ENCODE measurements at regions not wholly inside any gene's neighbourhood (a gene's known extent, or its start where the extent isn't known, plus 50 kb on each side); places are given as distances from the start of the nearest gene placed in this dataset.

GRCh38 chr4:11878241-11878640, 449.5 kb upstream of the HS3ST1 start:
- Histone ChIP-seq H3K4me2 (ENCODE audit: low read length) (no peak overlapping the region), H3K27me3 (ENCODE audit: insufficient read depth, low read length) (no peaks in the 10 kb centered on the region), H3K4me3 (replicated peaks in 1 of 2; ENCODE audit: low read depth in 1 of 2, low read length in 2 of 2) (no peak overlapping the region), H4K20me1 (ENCODE audit: insufficient read depth) (no peaks in the 10 kb centered on the region), H3K4me1 (ENCODE audit: control insufficient read depth in 1 of 2, insufficient read depth in 2 of 2, low read length in 2 of 2) (no peaks in the 10 kb centered on the region), H3K9me2 (ENCODE audit: insufficient read depth) (0 out of 2 replicates have a peak, but pooled peaks cover under 1% of the 10 kb centered on the region), H2AFZ (ENCODE audit: low read depth, low read length, poor library complexity, severe bottlenecking) (no peak overlapping the region), H3K9ac (ENCODE audit: low read length) (no peak overlapping the region), H3K27ac (ENCODE audit: low read depth, low read length) (no peak overlapping the region), H3K79me2 (ENCODE audit: insufficient read depth, low read length) (no peaks in the 10 kb centered on the region), H3K9me3 (ENCODE audit: control insufficient read depth in 1 of 2, insufficient read depth in 1 of 2, low read depth in 1 of 2, low read length in 2 of 2) (no peaks in the 10 kb centered on the region; a peak in 1 of 4 replicates), H3K36me3 (ENCODE audit: control insufficient read depth in 1 of 2, insufficient read depth in 2 of 2, low read length in 2 of 2) (no peaks in the 10 kb centered on the region)
- ATAC-seq (no peak), DNase-seq (ENCODE audit: low read depth, low spot score) (no peak)
- ChIA-PET CTCF (interaction anchor here (0.7 kb wide), 1 partner anchor 113 kb away, joined by 3 read pairs; no protein-coding TSS in a partner anchor), POLR2A (no interaction called here), RAD21 (ENCODE audit: low non-redundant PET in 1 of 2, low total read pairs in 2 of 2, uncharacterized antibody in 2 of 2, unreplicated experiment in 2 of 2) (no interaction called here)
- TF ChIP-seq ZNF274 (IDR thresholded peaks at IDR 0.05; ENCODE audit: low read depth, low read length) (no peak), RAD21 (IDR thresholded peaks at IDR 0.05; ENCODE audit: low read depth) (no peak)
- intact Hi-C loops (cut with micrococcal nuclease), result no loop called here
- no TSS peak for BruUV-seq (replicated peaks)

- no TSS peak for BruUV-seq (replicated peaks)
- ATAC-seq (no peak), DNase-seq (ENCODE audit: low read depth, low spot score) (no peak)
- no peak overlapping the region for H3K4me2 ChIP-seq (ENCODE audit: low read length)
- CTCF ChIA-PET, result no interaction called here
- no peak overlapping the region for H3K9ac ChIP-seq (ENCODE audit: low read length)
- no peaks in the 10 kb centered on the region for H3K79me2 ChIP-seq (ENCODE audit: insufficient read depth, low read length)
- 0 out of 2 replicates have a peak, but pooled peaks cover 5% of the 10 kb centered on the region for H3K9me2 ChIP-seq (ENCODE audit: insufficient read depth)
- no peak overlapping the region for H3K27ac ChIP-seq (ENCODE audit: low read depth, low read length)
- H3K4me3 ChIP-seq (replicated peaks in 1 of 2; ENCODE audit: low read depth in 1 of 2, low read length in 2 of 2), result no peak overlapping the region
- intact Hi-C loops (cut with micrococcal nuclease), result no loop called here
- no peak overlapping the region for H2AFZ ChIP-seq (ENCODE audit: low read depth, low read length, poor library complexity, severe bottlenecking)
- H3K36me3 ChIP-seq (ENCODE audit: control insufficient read depth in 1 of 2, insufficient read depth in 2 of 2, low read length in 2 of 2), result no peaks in the 10 kb centered on the region
- H4K20me1 ChIP-seq (ENCODE audit: insufficient read depth), result no peaks in the 10 kb centered on the region
- no peaks in the 10 kb centered on the region for H3K4me1 ChIP-seq (ENCODE audit: control insufficient read depth in 1 of 2, insufficient read depth in 2 of 2, low read length in 2 of 2)
- POLR2A ChIA-PET, result no interaction called here
- RAD21 ChIA-PET (ENCODE audit: low non-redundant PET in 1 of 2, low total read pairs in 2 of 2, uncharacterized antibody in 2 of 2, unreplicated experiment in 2 of 2), result no interaction called here
- H3K27me3 ChIP-seq (ENCODE audit: insufficient read depth, low read length), result no peaks in the 10 kb centered on the region
- no peak for TF ChIP-seq ELF1 (IDR thresholded peaks at IDR 0.05; ENCODE audit: borderline replicate concordance, low read depth)
- no peak for TF ChIP-seq ZFX (IDR thresholded peaks at IDR 0.05)
- no peak for TF ChIP-seq YY1 (IDR thresholded peaks at IDR 0.05; ENCODE audit: extremely low read depth, insufficient replicate concordance, low read depth, low read length)
- no peak for TF ChIP-seq ZNF274 (IDR thresholded peaks at IDR 0.05; ENCODE audit: low read depth, low read length)
- TF ChIP-seq POLR2AphosphoS5 (IDR thresholded peaks at IDR 0.05; ENCODE audit: low read depth, low read length), result no peak
- TF ChIP-seq REST (IDR thresholded peaks at IDR 0.05; ENCODE audit: low read depth), result no peak
- H3K9me3 ChIP-seq (ENCODE audit: control insufficient read depth in 1 of 2, insufficient read depth in 1 of 2, low read depth in 1 of 2, low read length in 2 of 2), result no peaks in the 10 kb centered on the region; a peak in 1 of 4 replicates
Measured at GRCh38 chr4:11876104-11876503, 447.4 kb upstream of the HS3ST1 start.
